Transverse colon (tissue), 4 donors: ENCODE measurements at regions not wholly inside any gene's neighbourhood (a gene's known extent, or its start where the extent isn't known, plus 50 kb on each side); places are given as distances from the start of the nearest gene placed in this dataset.

Source experiments
- DNase-seq: peaks from one replicate; pipeline ENCODE4 v3.0.0-alpha.2; 2019
- H3K27ac ChIP-seq, 4 donors: fragments of 200-600 bp; sonication (generic); 2 replicates each; pipeline ENCODE4 v1.5.1; 2016 to 2018; ENCODE audit warnings: inconsistent platforms in 4 of 4
- H3K27me3 ChIP-seq: fragments of 200-600 bp; sonication (generic); 2 replicates; pipeline ENCODE4 v1.5.1; 2017; ENCODE audit warnings: inconsistent platforms
- H3K36me3 ChIP-seq, 4 donors: fragments of 200-600 bp; sonication (generic); 2 replicates each; pipeline ENCODE4 v1.5.1; 2017 to 2019; ENCODE audit warnings: inconsistent platforms in 4 of 4
- H3K4me1 ChIP-seq, 4 donors: fragments of 200-600 bp; sonication (generic); 2 replicates each; pipeline ENCODE4 v1.5.1; 2017 to 2020; ENCODE audit warnings: inconsistent platforms in 4 of 4
- H3K4me3 ChIP-seq, 4 donors: fragments of 200-600 bp; sonication (generic); 1 replicate in 1 of 4; 2 replicates in 3 of 4; pipeline versions ENCODE4 v1.5.1 to v1.6.1; 2017 to 2019; ENCODE audit warnings: inconsistent platforms in 4 of 4
- H3K9me3 ChIP-seq, 2 donors: fragments of 200-600 bp; sonication (generic); 2 replicates each; pipeline ENCODE4 v1.5.1; 2017 to 2019; ENCODE audit warnings: inconsistent platforms in 2 of 2
- EP300 ChIP-seq: sonication (generic); formaldehyde crosslinking; IDR thresholded peaks from one replicate; pipeline ENCODE4 v1.6.1; 2017; ENCODE audit warnings: antibody characterized with exemption, low read depth
- POLR2A ChIP-seq: fragments of 450-650 bp; IDR thresholded peaks from one replicate; pipeline ENCODE4 v1.6.1; 2016; ENCODE audit warnings: antibody characterized with exemption, mild to moderate bottlenecking, moderate library complexity
- POLR2AphosphoS5 ChIP-seq, 3 donors: sonication (generic); formaldehyde crosslinking; IDR thresholded peaks; one replicate each; pipeline ENCODE4 v1.6.1; 2016; ENCODE audit warnings: antibody characterized with exemption in 3 of 3
- WGBS, 2 donors: methylation state at CpG; one replicate each; pipeline ENCODE4 v1.1.5; 2018; ENCODE audit warnings: low coverage in 1 of 2; 5-methylcytosine and 5-hydroxymethylcytosine counted together
- in situ Hi-C, 4 donors: fragments of 200-750 bp; cut with MboI; loops; one replicate each; pipeline versions ENCODE4 v1.15.0 to v1.15.1; 2017; ENCODE audit warnings: low sequenced_read_pairs in 3 of 4, low pct_ligation_motif_present in 1 of 4, low pct_unique_long_range_greater_than_20kb in 1 of 4
- intact Hi-C: fragments of 100-400 bp; cut with DNase I; formaldehyde crosslinking; loops from one replicate; pipeline ENCODE4 v1.15.1; 2023; ENCODE audit warnings: low total_unique reads
- TF ChIP-seq, protein P1 (sequence below), 5 experiments: fragments of 200-600 bp in 3 of 5; fragments of 450-650 bp in 2 of 5; sonication (generic) in 3 of 5; IDR thresholded peaks; 1 replicate in 2 of 5; 2 replicates in 3 of 5; pipeline ENCODE4 v1.5.1; 2016 to 2017; ENCODE audit warnings: antibody characterized with exemption in 5 of 5, inconsistent platforms in 3 of 5, mild to moderate bottlenecking in 2 of 5, moderate library complexity in 1 of 5

DNA sequence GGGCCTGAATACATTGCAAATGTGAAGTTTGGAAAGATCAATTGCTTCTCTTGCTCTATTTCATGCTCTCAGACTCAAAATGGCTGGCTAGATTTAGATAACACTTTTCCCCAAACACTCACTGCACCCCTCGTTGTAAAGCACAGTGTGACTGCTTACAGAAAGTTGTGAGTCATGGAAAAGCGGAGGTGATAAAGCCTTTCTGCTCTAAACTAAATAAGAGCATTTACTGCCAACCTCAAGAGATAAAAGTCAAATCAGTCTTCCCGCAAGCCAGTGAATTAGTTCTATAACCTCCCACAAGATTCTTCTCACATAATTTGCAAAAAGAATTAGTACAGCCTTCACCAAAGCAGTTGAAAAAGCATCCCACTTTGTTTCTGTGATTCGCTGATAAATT lies 168.7 kb downstream of the WT1 start:
- 65 to 71% methylated on average over 4 of the region's 4 CpGs for whole genome bisulfite sequencing, 2 donors
- no peak for TF ChIP-seq POLR2AphosphoS5 (IDR thresholded peaks at IDR 0.05)
- TF ChIP-seq EP300 = no peak
- no peak for TF ChIP-seq POLR2A
- TF ChIP-seq, protein P1, sequence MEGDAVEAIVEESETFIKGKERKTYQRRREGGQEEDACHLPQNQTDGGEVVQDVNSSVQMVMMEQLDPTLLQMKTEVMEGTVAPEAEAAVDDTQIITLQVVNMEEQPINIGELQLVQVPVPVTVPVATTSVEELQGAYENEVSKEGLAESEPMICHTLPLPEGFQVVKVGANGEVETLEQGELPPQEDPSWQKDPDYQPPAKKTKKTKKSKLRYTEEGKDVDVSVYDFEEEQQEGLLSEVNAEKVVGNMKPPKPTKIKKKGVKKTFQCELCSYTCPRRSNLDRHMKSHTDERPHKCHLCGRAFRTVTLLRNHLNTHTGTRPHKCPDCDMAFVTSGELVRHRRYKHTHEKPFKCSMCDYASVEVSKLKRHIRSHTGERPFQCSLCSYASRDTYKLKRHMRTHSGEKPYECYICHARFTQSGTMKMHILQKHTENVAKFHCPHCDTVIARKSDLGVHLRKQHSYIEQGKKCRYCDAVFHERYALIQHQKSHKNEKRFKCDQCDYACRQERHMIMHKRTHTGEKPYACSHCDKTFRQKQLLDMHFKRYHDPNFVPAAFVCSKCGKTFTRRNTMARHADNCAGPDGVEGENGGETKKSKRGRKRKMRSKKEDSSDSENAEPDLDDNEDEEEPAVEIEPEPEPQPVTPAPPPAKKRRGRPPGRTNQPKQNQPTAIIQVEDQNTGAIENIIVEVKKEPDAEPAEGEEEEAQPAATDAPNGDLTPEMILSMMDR (IDR thresholded peaks at IDR 0.05) = no peak
- Histone ChIP-seq H3K4me3 (no peak overlapping the region), H3K27me3 (no peaks in the 10 kb centered on the region), H3K9me3 (no peaks in the 10 kb centered on the region), H3K4me1 (no peaks in the 10 kb centered on the region), H3K36me3 (no peaks in the 10 kb centered on the region), H3K27ac (no peak overlapping the region)
- in situ Hi-C loops (no loop called here), intact Hi-C loops (no loop called here)
- no peak for DNase-seq

DNA sequence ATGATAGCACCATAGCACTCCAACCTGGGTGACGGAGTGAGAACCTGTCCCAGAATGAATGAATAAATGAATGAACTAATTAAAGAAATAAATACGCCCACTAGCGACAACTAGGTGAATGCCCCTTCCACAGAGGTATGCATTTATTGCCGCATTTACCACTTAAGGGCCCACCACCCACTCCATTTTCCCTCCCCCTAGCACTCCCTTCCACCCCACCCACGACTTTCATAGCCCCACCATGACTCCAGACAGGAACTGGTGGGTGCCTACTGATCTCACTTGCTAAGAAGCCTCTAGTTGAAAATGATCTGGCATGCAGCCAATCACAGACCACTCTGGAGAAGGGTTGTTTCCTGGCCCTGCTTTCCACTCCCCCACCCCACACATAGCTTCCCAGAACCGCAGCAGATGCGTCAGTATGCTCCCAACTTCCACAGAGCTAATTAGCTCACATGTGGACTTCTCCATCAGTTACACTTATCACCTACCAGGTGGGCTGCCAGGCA lies 167.6 kb downstream of the WT1 start:
- Histone ChIP-seq H3K4me3 (no peak overlapping the region), H3K27ac (no peak overlapping the region), H3K9me3 (no peaks in the 10 kb centered on the region), H3K27me3 (no peaks in the 10 kb centered on the region), H3K4me1 (no peaks in the 10 kb centered on the region), H3K36me3 (no peaks in the 10 kb centered on the region)
- intact Hi-C loops = no loop called here
- in situ Hi-C loops = no loop called here
- TF ChIP-seq, protein P1 (IDR thresholded peaks at IDR 0.05) = no peak
- TF ChIP-seq EP300 = no peak
- no peak for TF ChIP-seq POLR2AphosphoS5 (IDR thresholded peaks at IDR 0.05)
- no peak for TF ChIP-seq POLR2A
- 61 to 79% methylated on average over 4 to 7 of the region's 7 CpGs for WGBS, 2 donors
- no peak for DNase-seq

DNA sequence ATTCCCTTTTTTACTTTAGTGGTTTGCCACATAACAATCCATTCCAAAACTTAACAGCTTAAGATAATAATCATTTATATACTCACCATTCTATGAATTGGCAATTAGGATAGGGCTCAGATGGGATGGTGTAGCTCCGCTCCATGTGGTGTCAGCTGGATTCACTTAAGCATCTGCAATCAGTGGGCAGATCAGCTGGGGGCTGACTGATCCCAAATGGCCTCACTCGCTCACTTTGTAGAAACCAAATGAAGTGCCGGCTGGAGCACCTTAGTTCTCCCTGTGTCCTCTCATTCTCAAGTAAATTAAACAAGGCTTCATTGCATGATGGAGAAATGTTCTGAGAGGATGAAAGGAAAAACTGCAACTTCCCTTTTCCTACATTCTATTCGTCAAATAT lies 161.4 kb downstream of the WT1 start:
- TF ChIP-seq, protein P1 (IDR thresholded peaks at IDR 0.05) = no peak
- no peak for TF ChIP-seq POLR2AphosphoS5 (IDR thresholded peaks at IDR 0.05)
- no peak for TF ChIP-seq EP300
- no peak for TF ChIP-seq POLR2A

DNA sequence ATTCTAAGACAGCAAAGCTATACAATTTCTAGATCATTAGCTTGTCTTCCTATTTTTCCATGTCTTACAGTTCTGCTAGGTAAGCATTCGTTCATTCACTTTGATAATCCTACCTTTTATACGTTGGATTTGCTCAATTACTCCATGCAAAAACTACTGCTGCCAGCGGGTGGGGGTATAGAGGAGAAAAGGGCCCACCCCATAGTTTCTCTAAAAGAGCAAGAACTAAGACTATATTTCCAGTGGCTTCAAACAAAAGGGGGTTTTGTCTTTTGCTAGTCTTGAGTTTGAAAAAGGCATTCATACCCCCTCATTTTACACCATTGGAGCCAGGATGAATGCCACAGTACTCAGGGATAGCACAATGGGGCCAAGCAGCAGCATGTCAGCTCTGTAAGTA lies 155.7 kb downstream of the WT1 start:
- intact Hi-C loops (no loop called here), in situ Hi-C loops (no loop called here)
- no peak overlapping the region for H3K27ac ChIP-seq
- no peak for DNase-seq
- no peaks in the 10 kb centered on the region for H3K9me3 ChIP-seq
- H3K36me3 ChIP-seq = no peaks in the 10 kb centered on the region
- no peaks in the 10 kb centered on the region for H3K4me1 ChIP-seq
- H3K27me3 ChIP-seq = no peaks in the 10 kb centered on the region
- WGBS, 2 donors = 69 to 75% methylated on average over 2 to 3 of the region's 3 CpGs
- TF ChIP-seq POLR2AphosphoS5 (IDR thresholded peaks at IDR 0.05) = no peak
- TF ChIP-seq, protein P1 (IDR thresholded peaks at IDR 0.05) = no peak
- TF ChIP-seq EP300 = no peak
- TF ChIP-seq POLR2A = no peak
- H3K4me3 ChIP-seq = no peak overlapping the region

More for the DNA sequence above, 161.4 kb downstream of the WT1 start:
- Histone ChIP-seq H3K4me3 (no peak overlapping the region), H3K27me3 (no peaks in the 10 kb centered on the region), H3K4me1 (no peaks in the 10 kb centered on the region), H3K9me3 (no peaks in the 10 kb centered on the region), H3K36me3 (no peaks in the 10 kb centered on the region), H3K27ac (no peak overlapping the region)
- WGBS, 2 donors = 77 to 83% methylated on average over 4 of the region's 4 CpGs
- DNase-seq = no peak
- in situ Hi-C loops = no loop called here
- intact Hi-C loops = no loop called here
